HL-60 (cell line): ENCODE measurements at regions not wholly inside any gene's neighbourhood (a gene's known extent, or its start where the extent isn't known, plus 50 kb on each side); places are given as distances from the start of the nearest gene placed in this dataset.

Experiments
- DNase-seq, 2 experiments: peaks; one replicate each; pipeline ENCODE4 v3.0.0-alpha.2; 2010 to 2020; ENCODE audit warnings: low read depth in 1 of 2, low spot score in 1 of 2
- H3K27ac ChIP-seq: fragments of 250-450 bp; sonication (Bioruptor Pico); replicated peaks from 2 replicates; pipeline ENCODE4 v1.5.1; 2020; ENCODE audit warnings: mild to moderate bottlenecking, moderate library complexity
- H3K27me3 ChIP-seq: fragments of 250-450 bp; sonication (Bioruptor Pico); 2 replicates; pipeline ENCODE4 v1.5.1; 2021; ENCODE audit warnings: mild to moderate bottlenecking, moderate library complexity; ENCODE audit not compliant: insufficient read depth, poor library complexity, severe bottlenecking
- H3K4me3 ChIP-seq: replicated peaks from 2 replicates; pipeline ENCODE4 v1.5.1; 2011; ENCODE audit warnings: mild to moderate bottlenecking, control low read depth, low read length; ENCODE audit not compliant: insufficient read depth
- GABPA ChIP-seq: IDR thresholded peaks from 2 replicates; pipeline ENCODE4 v1.6.1; 2012; ENCODE audit warnings: low read depth
- POLR2AphosphoS5 ChIP-seq: IDR thresholded peaks from 2 replicates; pipeline ENCODE4 v1.6.1; 2012; ENCODE audit warnings: low read depth
- SPI1 ChIP-seq: IDR thresholded peaks from 2 replicates; pipeline ENCODE4 v1.6.1; 2012; ENCODE audit warnings: low read depth, mild to moderate bottlenecking, borderline replicate concordance
- TF ChIP-seq, protein P1 (sequence below): IDR thresholded peaks from 2 replicates; pipeline ENCODE4 v1.6.1; 2012; ENCODE audit warnings: low read depth; ENCODE audit not compliant: insufficient replicate concordance
- TF ChIP-seq, protein P2 (sequence below): IDR thresholded peaks from one replicate; pipeline ENCODE4 v1.5.1; 2011; ENCODE audit warnings: low read length, control low read depth, inconsistent platforms; ENCODE audit not compliant: insufficient read depth

DNA sequence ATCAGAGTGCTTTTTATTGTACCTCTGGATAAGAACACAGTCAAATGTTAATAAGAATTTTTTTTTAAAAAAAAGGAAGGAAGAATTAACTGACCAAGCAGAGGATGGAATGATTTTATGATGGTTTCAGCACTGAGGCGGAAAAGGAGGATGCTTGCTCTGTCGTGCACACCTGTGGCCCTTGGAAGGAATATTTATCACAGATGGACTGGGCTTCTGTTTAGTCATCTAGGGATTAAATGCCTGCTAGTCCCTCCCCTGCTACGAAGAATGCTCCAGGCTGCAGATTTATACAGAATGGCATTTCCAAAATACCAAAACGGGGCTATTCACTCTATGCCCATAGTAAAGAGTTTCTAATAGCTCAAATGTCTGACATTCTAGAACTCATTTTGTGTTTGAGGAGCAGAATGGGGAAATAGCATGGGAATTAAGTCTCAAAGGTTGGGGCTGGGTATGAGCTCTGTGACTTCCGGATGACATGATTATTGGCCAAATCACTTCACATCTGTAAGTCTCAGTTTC is 92.8 kb upstream of the BCL6 start:
- TF ChIP-seq, protein P1, sequence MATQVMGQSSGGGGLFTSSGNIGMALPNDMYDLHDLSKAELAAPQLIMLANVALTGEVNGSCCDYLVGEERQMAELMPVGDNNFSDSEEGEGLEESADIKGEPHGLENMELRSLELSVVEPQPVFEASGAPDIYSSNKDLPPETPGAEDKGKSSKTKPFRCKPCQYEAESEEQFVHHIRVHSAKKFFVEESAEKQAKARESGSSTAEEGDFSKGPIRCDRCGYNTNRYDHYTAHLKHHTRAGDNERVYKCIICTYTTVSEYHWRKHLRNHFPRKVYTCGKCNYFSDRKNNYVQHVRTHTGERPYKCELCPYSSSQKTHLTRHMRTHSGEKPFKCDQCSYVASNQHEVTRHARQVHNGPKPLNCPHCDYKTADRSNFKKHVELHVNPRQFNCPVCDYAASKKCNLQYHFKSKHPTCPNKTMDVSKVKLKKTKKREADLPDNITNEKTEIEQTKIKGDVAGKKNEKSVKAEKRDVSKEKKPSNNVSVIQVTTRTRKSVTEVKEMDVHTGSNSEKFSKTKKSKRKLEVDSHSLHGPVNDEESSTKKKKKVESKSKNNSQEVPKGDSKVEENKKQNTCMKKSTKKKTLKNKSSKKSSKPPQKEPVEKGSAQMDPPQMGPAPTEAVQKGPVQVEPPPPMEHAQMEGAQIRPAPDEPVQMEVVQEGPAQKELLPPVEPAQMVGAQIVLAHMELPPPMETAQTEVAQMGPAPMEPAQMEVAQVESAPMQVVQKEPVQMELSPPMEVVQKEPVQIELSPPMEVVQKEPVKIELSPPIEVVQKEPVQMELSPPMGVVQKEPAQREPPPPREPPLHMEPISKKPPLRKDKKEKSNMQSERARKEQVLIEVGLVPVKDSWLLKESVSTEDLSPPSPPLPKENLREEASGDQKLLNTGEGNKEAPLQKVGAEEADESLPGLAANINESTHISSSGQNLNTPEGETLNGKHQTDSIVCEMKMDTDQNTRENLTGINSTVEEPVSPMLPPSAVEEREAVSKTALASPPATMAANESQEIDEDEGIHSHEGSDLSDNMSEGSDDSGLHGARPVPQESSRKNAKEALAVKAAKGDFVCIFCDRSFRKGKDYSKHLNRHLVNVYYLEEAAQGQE = no peak
- TF ChIP-seq POLR2AphosphoS5 = no peak
- TF ChIP-seq, protein P2, sequence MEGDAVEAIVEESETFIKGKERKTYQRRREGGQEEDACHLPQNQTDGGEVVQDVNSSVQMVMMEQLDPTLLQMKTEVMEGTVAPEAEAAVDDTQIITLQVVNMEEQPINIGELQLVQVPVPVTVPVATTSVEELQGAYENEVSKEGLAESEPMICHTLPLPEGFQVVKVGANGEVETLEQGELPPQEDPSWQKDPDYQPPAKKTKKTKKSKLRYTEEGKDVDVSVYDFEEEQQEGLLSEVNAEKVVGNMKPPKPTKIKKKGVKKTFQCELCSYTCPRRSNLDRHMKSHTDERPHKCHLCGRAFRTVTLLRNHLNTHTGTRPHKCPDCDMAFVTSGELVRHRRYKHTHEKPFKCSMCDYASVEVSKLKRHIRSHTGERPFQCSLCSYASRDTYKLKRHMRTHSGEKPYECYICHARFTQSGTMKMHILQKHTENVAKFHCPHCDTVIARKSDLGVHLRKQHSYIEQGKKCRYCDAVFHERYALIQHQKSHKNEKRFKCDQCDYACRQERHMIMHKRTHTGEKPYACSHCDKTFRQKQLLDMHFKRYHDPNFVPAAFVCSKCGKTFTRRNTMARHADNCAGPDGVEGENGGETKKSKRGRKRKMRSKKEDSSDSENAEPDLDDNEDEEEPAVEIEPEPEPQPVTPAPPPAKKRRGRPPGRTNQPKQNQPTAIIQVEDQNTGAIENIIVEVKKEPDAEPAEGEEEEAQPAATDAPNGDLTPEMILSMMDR = no peak
- TF ChIP-seq GABPA = no peak
- TF ChIP-seq SPI1 = no peak
- Histone ChIP-seq H3K27ac (no peak overlapping the region), H3K27me3 (no peaks in the 10 kb centered on the region), H3K4me3 (no peak overlapping the region)
- no peak for DNase-seq

DNA sequence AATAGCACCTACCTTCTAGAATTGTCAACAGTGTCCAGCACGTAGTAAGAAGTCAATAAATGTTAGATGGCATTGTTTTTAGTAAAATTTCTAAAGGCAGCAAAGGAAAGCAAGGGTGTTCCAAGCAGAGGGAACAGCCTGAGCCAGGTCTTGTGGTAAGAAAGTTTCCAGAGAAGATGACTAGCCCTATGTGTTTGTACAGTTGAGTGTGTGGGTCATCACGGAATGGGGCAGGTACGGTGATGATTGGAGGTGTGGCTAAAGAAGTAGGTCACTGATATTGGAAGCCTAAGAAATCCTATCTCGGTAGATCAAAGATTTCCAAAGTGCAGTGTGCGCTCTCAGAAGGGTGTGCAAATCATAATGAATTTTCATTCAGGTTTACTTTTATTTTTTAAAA is 94.2 kb upstream of the BCL6 start:
- TF ChIP-seq, protein P2 = no peak
- no peak for TF ChIP-seq GABPA
- no peak for TF ChIP-seq POLR2AphosphoS5
- TF ChIP-seq, protein P1 = no peak
- no peak for TF ChIP-seq SPI1
- no peak overlapping the region for H3K27ac ChIP-seq
- no peak for DNase-seq

DNA sequence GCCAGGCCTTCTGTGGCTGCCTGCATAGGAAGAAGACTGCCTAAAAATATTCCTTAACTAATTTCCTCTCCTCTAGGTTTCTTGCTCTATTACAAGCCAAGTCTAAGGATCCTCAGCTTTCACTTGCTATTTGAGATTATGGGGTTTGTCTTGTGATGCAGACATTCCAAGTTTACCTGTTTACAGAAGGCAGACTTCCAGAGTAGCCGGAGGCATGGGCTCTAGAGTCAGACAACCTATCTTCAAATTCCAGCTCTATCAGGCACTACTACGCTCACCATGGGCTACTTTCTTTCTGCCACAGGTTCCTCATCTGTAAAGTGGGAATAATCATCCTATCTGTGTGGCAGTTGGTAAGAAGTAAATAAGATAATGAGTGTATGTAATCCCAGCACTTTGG is 95.6 kb upstream of the BCL6 start:
- no peak overlapping the region for H3K4me3 ChIP-seq
- TF ChIP-seq POLR2AphosphoS5 = no peak
- TF ChIP-seq, protein P1 = no peak
- TF ChIP-seq, protein P2 = no peak
- TF ChIP-seq GABPA = no peak
- TF ChIP-seq SPI1 = no peak

More for the DNA sequence above, 94.2 kb upstream of the BCL6 start:
- Histone ChIP-seq H3K4me3 (no peak overlapping the region), H3K27me3 (no peaks in the 10 kb centered on the region)

More for the DNA sequence above, 95.6 kb upstream of the BCL6 start:
- Histone ChIP-seq H3K27me3 (no peaks in the 10 kb centered on the region), H3K27ac (no peak overlapping the region)
- no peak for DNase-seq
